Stimulated activated naive CD8-positive, alpha-beta T cell treated with anti-CD3 and anti-CD28 coated beads, Interleukin-15, Interleukin-2, amounts not matched to agents 100 ng/mL and 50 ng/mL, for 24 hours (primary cell): ENCODE measurements at regions not wholly inside any gene's neighbourhood (a gene's known extent, or its start where the extent isn't known, plus 50 kb on each side); places are given as distances from the start of the nearest gene placed in this dataset.
"Not testable (repeated sequence)": the region's sequence is repeated elsewhere in the genome, so short reads cannot be mapped to it uniquely, and the experiment has no call there.

ENCODE experiments used
- H3K27ac Mint-ChIP-seq: one replicate; pipeline ENCODE4 v1.8.0; 2021; ENCODE audit warnings: mild to moderate bottlenecking, mixed read lengths
- H3K27me3 Mint-ChIP-seq: one replicate; pipeline ENCODE4 v1.8.0; 2021; ENCODE audit warnings: mixed read lengths
- H3K36me3 Mint-ChIP-seq: one replicate; pipeline ENCODE4 v1.8.0; 2021; ENCODE audit warnings: low read depth, mixed read lengths
- H3K4me1 Mint-ChIP-seq: one replicate; pipeline ENCODE4 v1.8.0; 2021; ENCODE audit warnings: low read depth, mixed read lengths
- H3K4me3 Mint-ChIP-seq: one replicate; pipeline ENCODE4 v1.8.0; 2021; ENCODE audit warnings: mild to moderate bottlenecking, mixed read lengths
- H3K9me3 Mint-ChIP-seq: one replicate; pipeline ENCODE4 v1.8.0; 2021; ENCODE audit warnings: mixed read lengths

DNA sequence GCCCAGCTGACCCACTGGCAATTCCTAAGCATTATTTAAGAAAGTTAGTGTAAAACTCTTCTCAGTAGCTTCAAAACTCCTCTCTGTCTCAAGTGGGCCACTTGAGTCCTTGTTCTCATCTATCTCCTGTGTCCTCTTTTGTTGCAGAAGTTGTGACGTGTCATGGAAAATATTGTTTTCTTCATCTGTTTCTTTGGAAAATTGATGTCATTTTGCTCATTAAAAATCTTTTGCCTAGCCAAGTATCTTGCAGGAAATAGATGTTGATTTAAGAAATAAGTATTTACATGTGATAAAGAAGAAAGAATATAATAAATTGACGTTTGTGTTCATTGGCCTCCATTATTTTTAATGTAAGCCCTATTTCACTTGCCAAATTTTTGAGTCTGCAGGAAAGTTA, 1158.4 kb upstream of the SEMA6A start:
- Mint-ChIP-seq H3K4me1 (no peaks in the 10 kb centered on the region), H3K27ac (no peak overlapping the region), H3K4me3 (no peak overlapping the region)

DNA sequence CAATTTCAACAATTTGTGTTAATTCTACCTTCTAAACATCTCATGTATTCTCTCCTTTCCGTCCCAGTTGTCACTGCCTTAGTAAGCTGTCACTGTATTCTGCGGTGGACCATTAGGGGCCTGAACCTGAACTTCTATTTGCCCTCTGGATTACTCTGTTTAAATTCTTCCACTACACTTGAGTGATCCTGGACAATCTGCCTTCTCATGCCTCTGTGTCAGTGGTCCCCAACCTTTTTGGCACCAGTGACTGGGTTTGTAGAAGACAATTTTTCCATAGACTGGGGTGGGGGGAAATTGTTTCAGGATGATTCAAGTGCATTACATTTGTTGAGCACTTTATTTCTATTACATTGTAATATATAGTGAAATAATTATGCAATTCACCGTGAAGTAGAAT, 1157.6 kb upstream of the SEMA6A start:
- H3K27ac Mint-ChIP-seq, result no peak overlapping the region
- H3K36me3 Mint-ChIP-seq, result no peaks in the 10 kb centered on the region
- H3K9me3 Mint-ChIP-seq, result peaks cover 14% of the 10 kb centered on the region
- no peaks in the 10 kb centered on the region for H3K27me3 Mint-ChIP-seq
- H3K4me3 Mint-ChIP-seq, result no peak overlapping the region
- no peaks in the 10 kb centered on the region for H3K4me1 Mint-ChIP-seq

More for the DNA sequence above, 1158.4 kb upstream of the SEMA6A start:
- no peaks in the 10 kb centered on the region for H3K36me3 Mint-ChIP-seq
- no peaks in the 10 kb centered on the region for H3K27me3 Mint-ChIP-seq
- H3K9me3 Mint-ChIP-seq, result peaks cover 11% of the 10 kb centered on the region

DNA sequence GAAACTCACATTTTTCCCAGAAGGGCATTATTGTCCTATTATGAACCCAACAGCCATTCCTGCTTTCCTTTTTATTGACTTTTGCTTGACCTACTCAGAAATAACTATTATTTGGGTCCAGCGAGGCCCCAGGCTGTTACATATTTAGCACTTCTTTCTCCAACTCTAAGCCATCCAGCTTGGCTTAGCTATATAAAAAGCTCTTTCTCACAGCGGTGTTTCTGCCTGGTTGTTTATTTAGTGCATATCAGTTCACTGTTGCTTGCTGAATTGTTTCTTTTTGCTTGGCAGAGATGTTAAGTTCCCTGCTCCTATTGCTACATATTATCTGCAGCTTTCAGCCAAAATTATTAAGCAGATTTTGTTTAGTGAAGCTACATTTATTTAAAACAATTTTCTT, 1156.8 kb upstream of the SEMA6A start:
- Mint-ChIP-seq H3K27ac (no peak overlapping the region), H3K9me3 (peaks cover 14% of the 10 kb centered on the region), H3K27me3 (no peaks in the 10 kb centered on the region), H3K4me1 (no peaks in the 10 kb centered on the region), H3K4me3 (no peak overlapping the region), H3K36me3 (no peaks in the 10 kb centered on the region)

DNA sequence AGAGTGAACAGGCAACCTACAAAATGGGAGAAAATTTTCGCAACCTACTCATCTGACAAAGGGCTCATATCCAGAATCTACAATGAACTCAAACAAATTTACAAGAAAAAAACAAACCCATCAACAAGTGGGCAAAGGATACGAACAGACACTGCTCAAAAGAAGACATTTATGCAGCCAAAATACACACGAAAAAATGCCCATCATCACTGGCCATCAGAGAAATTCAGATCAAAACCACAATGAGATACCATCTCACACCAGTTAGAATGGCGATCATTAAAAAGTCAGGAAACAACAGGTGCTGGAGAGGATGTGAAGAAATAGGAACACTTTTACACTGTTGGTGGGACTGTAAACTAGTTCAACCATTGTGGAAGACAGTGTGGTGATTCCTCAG, 1146.2 kb upstream of the SEMA6A start:
- not testable (repeated sequence) for H3K27me3 Mint-ChIP-seq, H3K27ac Mint-ChIP-seq, H3K36me3 Mint-ChIP-seq, H3K4me3 Mint-ChIP-seq, H3K4me1 Mint-ChIP-seq
- H3K9me3 Mint-ChIP-seq, result peaks cover 15% of the 10 kb centered on the region

DNA sequence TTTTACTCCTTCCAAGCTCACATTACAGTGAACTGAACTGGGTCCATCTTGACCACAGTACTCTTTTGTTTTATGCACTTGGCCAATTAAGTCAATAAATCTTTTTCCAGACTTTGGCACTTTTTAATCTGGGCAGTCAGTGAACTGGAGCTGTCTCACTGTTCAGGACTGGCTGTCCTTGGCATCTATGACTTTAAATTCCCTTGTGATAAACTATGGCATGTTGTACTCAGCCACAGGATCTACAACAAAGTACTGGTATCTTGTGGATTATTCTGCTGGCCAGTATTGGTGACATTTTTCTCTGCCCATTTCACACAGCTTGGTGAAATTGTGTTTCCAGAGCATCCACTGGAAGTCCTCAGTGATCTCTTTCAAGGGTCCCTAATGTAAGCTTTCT, 1144.8 kb upstream of the SEMA6A start:
- no peak overlapping the region for H3K4me3 Mint-ChIP-seq
- H3K9me3 Mint-ChIP-seq, result peaks cover 19% of the 10 kb centered on the region
- no peak overlapping the region for H3K27ac Mint-ChIP-seq
- no peaks in the 10 kb centered on the region for H3K4me1 Mint-ChIP-seq
- H3K27me3 Mint-ChIP-seq, result no peaks in the 10 kb centered on the region
- H3K36me3 Mint-ChIP-seq, result no peaks in the 10 kb centered on the region

DNA sequence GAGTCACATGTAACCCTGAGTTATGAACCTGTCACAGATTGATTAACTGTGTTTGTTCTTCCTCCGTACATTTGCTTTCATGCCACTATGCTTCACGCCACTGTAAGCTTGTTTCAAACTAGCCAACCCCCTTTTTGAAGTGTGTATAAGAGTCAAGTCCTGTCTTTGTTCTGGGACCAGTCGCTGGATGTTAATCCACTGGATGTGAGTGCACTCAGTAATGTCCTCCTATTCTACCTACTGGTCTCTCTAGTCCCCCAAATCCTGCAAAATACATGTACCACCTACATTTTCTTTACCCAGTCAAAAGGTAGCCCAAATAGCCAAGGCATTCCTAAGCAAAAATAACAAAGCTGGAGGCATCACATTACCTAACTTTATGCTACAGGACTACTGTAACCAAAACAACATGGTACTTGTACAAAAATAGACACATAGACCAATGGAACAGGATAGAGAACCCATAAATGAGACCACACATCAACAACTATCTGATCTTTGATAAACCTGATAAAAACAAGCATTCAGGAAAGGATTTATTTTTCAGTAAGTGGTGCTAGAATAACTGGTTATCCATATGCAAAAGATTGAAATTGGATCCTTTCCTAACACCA, 1139.1 kb upstream of the SEMA6A start:
- Mint-ChIP-seq H3K9me3 (peaks cover 20% of the 10 kb centered on the region), H3K36me3 (no peaks in the 10 kb centered on the region), H3K4me3 (no peak overlapping the region)

DNA sequence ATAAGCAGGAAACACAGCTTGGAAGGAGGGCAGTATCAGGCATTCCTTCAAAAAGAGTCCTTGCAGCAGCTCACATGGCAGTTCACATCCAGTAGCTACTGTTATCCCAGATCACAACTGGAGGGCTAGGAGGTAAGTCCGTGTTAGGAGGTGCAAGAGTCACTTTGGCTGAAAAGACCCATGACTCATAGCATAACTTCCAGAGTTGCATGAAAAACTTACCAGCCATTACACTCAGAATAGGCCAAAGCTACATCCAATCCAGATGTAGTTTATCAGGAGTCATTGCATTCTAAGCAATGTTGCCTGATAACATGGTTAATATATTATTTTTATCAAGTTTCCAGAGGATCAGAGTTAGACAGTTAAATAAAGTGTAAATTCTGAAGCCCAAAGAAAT, 1126.4 kb upstream of the SEMA6A start:
- Mint-ChIP-seq H3K27me3 (no peaks in the 10 kb centered on the region), H3K4me3 (no peak overlapping the region), H3K4me1 (no peaks in the 10 kb centered on the region), H3K9me3 (no peaks in the 10 kb centered on the region), H3K27ac (no peak overlapping the region), H3K36me3 (no peaks in the 10 kb centered on the region)

More for the DNA sequence above, 1139.1 kb upstream of the SEMA6A start:
- Mint-ChIP-seq H3K27ac (no peak overlapping the region), H3K27me3 (no peaks in the 10 kb centered on the region), H3K4me1 (no peaks in the 10 kb centered on the region)

DNA sequence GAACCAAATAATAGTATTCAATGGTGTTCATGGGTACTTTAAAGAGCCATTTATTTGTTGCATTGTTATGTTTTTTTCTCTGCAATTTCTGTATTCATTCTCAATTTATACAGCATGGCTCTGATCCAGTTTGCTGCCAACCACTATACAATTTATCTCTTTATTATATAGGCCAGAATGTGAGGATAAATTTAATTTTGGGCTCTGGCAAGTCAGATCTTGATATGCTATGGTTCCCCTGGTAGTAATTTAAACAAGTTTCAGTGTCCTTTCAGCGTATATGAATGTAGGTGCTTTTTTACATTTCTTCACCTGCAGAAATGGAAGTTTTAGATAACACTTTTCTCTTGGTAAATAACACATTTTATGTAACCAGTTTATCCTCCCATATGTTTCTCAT, 1118.0 kb upstream of the SEMA6A start:
- H3K9me3 Mint-ChIP-seq, result no peaks in the 10 kb centered on the region
- no peaks in the 10 kb centered on the region for H3K27me3 Mint-ChIP-seq
- H3K4me1 Mint-ChIP-seq, result no peaks in the 10 kb centered on the region
- H3K4me3 Mint-ChIP-seq, result no peak overlapping the region
- no peaks in the 10 kb centered on the region for H3K36me3 Mint-ChIP-seq
- H3K27ac Mint-ChIP-seq, result no peak overlapping the region

DNA sequence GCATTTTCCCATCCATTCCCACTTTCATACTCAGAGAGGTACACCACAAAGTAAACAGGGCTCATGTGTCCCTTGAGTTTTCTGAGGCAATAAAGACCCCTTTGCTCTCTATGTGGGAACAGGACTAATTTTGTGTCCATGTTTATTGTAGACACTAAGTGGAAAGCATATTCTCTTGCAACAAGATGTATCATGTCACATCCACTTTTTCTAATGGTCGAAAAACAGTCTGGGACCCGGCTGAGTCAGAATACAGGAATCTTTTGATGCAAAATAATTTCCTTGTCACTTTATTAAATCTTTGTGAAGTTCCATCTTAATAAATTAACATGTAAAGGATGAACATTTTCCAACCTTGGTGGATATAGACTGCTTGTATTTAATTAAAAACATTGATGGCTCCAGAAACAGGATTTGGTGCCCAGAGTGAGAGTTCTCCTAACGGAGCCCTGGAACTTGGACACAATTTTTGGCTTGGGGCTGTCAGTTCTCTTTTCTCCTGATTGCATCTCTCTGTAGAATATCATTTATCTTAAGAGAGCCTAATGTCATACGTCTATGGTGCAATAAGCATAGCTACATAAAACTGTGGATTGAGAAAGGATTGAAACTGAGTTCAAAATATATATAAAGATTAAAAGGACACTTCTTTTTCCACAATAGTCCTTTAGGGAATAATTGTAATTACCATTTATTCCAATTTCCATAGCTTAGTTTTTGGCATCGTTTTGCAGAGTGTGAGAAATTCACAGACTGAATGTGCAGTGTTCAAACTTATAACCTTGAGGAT, 1116.7 kb upstream of the SEMA6A start:
- Mint-ChIP-seq H3K9me3 (no peaks in the 10 kb centered on the region), H3K4me1 (no peaks in the 10 kb centered on the region), H3K27ac (no peak overlapping the region), H3K36me3 (no peaks in the 10 kb centered on the region), H3K4me3 (no peak overlapping the region), H3K27me3 (no peaks in the 10 kb centered on the region)

DNA sequence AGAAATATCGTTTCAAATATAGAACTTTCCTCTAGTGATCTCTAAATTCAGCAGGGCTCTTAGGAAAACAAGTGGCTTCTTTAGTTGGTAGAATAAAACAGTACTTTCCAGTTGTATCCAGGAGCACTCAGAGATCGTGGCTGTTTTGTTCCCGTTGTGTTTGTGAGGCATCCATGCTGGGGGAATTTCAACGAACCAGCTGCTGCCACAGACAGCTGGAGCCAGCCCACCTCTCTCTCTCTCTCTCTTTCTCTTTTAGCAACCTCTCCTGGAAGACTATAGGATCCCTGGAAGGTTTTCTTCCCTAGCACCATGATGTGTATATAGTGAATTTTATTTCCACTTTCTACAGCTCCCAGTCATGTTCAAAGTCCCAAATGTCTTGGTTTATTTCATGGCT, 1116.0 kb upstream of the SEMA6A start:
- Mint-ChIP-seq H3K27ac (no peak overlapping the region), H3K27me3 (no peaks in the 10 kb centered on the region), H3K4me1 (no peaks in the 10 kb centered on the region), H3K9me3 (no peaks in the 10 kb centered on the region), H3K4me3 (no peak overlapping the region), H3K36me3 (no peaks in the 10 kb centered on the region)

DNA sequence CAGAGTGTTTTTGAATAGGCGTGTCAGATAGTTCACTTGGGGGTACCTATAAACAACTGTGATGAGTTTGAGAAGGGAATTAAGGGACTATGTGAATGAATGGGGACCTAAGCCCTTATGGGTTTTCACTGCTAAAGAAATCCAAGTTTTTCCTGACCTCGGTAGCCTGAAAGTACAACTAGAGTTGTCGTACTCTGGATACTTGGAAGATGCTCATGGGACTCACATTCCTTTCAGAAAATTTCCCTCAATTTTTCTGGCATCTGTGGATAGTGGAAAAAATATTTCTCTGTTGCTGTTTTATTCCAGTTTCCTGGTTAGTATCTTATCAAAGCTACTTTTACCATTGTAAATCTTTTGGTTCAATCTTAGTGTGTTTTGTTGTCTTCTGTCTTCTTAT, 1112.3 kb upstream of the SEMA6A start:
- no peaks in the 10 kb centered on the region for H3K27me3 Mint-ChIP-seq
- H3K4me1 Mint-ChIP-seq, result no peaks in the 10 kb centered on the region
- H3K27ac Mint-ChIP-seq, result no peak overlapping the region
- no peaks in the 10 kb centered on the region for H3K9me3 Mint-ChIP-seq
- no peak overlapping the region for H3K4me3 Mint-ChIP-seq
- no peaks in the 10 kb centered on the region for H3K36me3 Mint-ChIP-seq

DNA sequence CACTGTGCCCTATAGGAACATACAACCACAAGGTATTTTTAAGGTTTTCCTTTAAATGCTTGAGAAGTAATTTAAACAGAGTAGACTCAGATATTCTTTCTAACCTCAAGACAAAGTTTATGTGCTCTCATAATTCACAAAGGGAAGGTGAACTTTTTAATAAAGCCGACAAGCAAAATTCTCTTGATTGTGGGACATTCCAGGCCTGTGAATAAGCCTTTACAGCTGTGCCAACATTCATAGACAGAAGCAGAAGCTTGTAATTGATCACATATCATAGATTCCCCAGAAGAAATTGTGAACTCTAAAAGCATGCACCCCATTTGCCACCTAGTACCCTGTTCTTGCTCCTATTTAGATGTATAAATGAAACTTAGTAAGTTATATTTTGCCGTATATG, 1107.8 kb upstream of the SEMA6A start:
- Mint-ChIP-seq H3K4me3 (no peak overlapping the region), H3K36me3 (no peaks in the 10 kb centered on the region), H3K27me3 (no peaks in the 10 kb centered on the region), H3K27ac (no peak overlapping the region), H3K9me3 (peaks cover 7% of the 10 kb centered on the region), H3K4me1 (no peaks in the 10 kb centered on the region)

DNA sequence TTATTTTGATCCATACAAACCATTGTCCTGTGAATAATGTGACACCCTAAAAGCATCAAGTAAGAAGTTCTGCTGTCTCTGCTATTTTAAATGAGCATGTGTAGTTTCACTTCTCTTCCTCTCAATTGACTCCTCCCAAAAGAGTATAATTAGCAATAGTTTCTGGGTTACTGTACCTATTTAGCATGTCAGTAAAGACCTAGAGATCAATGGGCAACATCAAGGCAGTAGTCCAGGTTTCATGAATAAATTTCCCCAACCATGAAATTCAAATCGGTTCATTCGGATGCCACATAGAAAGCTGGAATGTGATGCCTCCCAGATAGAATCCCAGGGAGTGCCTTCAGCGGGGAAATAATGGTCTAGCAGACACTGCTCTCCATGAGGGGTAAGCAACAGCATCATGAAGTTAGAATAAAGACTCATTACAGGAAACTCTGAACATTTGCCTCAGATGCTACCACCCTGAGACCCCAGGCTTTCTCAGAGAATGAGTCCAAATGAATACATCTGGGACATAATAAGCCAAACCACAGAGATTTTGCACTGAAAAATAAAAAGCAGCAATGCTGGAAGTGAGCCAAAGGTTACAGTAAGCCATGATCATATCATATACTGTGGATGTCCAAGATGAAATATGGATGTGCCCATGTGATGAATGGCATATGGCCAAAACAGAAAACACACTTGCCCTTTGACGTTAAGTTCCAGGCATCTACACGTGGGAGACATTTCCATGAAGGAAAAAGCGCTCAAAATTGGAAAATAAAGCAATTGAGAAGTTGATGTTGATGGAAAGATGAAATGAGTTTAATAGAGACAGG, 1107.0 kb upstream of the SEMA6A start:
- Mint-ChIP-seq H3K36me3 (no peaks in the 10 kb centered on the region), H3K9me3 (peaks cover 7% of the 10 kb centered on the region), H3K27ac (no peak overlapping the region), H3K4me1 (no peaks in the 10 kb centered on the region), H3K27me3 (no peaks in the 10 kb centered on the region), H3K4me3 (no peak overlapping the region)

DNA sequence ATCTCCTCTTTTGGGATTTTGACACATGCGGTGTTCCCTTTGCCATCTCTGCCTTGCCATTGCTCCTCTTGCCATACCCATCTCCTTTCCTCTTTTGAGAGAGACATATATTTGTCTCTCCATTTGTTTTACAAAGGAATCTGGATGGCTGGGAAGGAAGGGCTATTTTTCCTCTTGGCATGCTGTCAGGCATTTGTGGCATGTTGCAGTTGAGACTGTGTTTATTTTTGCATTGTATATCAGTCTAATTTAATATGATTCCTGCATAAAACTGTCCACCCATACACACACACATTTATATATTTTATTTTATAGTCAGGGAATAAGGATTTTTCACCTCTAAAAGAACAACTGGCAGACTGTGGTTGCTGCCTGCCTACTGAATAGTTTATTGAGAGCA, 1105.8 kb upstream of the SEMA6A start:
- no peak overlapping the region for H3K27ac Mint-ChIP-seq
- H3K9me3 Mint-ChIP-seq, result peaks cover 7% of the 10 kb centered on the region
- no peaks in the 10 kb centered on the region for H3K4me1 Mint-ChIP-seq
- no peaks in the 10 kb centered on the region for H3K36me3 Mint-ChIP-seq
- no peak overlapping the region for H3K4me3 Mint-ChIP-seq
- H3K27me3 Mint-ChIP-seq, result no peaks in the 10 kb centered on the region

DNA sequence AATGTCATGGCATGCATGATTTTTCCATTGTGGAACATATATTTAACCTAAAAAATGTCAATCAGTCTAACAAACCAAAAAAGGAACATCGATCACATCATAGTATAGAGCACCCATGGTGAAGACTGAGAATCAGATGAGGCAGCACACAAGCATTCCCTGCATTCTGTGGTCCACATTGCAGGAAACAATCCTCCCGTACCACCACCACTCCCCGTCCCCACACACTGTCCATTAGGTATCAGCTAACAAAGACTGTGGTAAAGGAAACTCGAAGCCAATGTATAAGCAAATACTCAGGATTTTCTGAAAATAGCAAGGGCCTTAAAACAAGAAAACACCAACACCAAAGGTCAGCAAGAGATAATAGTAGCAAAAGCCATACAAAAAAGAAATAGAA, 1104.4 kb upstream of the SEMA6A start:
- Mint-ChIP-seq H3K27me3 (no peaks in the 10 kb centered on the region), H3K36me3 (no peaks in the 10 kb centered on the region), H3K27ac (no peak overlapping the region), H3K4me1 (no peaks in the 10 kb centered on the region), H3K9me3 (peaks cover 7% of the 10 kb centered on the region), H3K4me3 (no peak overlapping the region)
